NCI-H1048 (cell line): ENCODE measurements at regions not wholly inside any gene's neighbourhood (a gene's known extent, or its start where the extent isn't known, plus 50 kb on each side); places are given as distances from the start of the nearest gene placed in this dataset.

Source experiments
- DNase-seq: peaks from one replicate; lab custom pipeline; 2025; lab: John Stamatoyannopoulos, UW

DNA sequence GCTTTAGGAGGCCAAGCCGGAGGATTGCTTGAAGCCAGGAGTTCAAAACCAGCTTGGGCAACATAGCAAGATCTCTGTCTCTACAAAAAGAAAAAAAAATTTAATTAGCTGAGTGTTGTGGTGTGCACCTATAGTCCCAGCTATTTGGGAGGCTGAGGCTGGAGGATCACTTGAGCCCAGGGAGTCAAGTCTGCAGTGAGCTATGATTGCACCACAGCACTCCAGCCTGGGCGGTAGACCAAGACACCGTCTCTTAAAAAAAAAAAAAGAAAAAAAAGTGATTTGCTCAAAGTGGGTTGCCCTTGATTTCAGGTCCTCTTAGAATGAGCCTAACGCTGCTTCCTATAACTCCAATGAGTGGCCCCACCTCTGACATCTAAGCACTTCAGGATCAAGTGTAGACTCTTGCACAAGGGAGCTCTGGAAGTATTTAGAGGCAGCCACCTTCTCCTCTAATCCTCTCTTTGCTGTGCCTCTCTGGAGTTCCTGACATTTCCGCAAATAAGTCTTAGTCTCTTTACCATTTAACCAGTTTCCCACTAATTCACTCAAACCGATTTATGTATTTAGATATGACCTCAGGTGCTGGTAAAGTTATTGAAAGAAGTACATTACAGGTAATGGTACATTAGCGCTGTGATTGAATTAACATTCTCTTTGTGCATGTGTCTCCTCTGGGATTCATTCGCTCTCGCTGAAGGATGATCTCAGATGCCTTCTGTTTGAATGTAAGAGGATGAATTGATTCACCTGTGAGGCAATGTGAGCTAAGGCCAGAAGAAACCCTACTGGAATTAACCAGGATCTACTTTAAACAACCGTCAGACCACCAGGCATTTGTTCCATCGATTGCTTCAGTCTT, 60.8 kb upstream of the CELF2 start:
- no peak for DNase-seq

DNA sequence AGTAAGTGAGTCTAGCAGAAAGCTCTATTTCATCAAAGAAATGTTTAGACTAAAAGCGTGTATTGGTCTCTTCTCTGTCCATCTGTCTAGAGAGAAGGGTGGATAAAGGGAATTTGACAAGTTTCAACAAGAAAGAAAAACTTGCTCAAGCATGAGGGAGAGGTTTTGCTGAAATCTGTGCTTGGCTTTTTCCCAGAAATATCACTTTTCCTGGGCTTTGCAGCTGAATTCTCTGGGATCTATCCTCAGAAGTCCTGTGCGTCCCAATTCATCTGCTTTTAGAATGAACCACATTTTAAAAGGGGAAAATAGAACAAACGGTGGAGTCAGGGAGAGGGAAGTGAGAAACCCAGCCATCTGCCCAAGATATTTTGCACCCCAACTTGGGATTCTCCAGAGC, 59.6 kb upstream of the CELF2 start:
- no peak for DNase-seq

DNA sequence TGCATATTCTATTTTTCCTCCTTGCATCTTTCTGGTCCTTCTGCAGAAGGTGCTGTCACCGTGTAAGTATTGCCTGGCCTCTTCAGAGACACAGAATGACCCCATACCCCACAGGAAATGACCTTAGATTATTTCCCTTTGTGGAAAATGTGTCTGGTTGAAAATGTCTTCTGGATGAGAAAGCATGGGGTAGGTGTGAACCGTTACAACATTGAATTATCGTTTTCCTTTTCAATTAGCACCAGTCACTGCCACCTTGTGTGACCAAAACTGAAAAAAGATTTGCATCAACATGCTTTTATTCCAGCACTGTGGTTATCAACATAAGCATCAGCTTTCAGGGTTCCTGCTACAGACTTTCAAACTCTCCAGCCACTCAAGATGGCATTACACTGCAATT, 58.0 kb upstream of the CELF2 start:
- DNase-seq, result no peak

DNA sequence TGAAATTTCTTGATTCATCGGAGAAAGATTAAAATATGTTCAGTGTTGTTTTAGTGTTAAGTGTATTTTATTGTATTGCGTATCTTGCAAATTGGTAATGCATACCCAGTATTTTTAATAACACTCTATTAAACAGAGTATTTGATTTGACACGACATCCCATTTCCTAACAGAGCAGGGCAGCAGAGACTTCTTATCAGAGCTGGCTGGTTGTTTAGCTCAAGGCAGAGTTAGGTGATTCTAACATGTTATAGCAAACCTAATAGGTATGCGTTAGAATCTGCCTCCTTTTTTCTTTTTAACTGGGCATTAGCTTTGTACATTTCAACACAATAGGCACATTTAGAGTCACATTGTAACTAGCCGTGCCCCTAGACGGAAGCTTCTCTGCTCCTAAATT, 57.1 kb upstream of the CELF2 start:
- no peak for DNase-seq

DNA sequence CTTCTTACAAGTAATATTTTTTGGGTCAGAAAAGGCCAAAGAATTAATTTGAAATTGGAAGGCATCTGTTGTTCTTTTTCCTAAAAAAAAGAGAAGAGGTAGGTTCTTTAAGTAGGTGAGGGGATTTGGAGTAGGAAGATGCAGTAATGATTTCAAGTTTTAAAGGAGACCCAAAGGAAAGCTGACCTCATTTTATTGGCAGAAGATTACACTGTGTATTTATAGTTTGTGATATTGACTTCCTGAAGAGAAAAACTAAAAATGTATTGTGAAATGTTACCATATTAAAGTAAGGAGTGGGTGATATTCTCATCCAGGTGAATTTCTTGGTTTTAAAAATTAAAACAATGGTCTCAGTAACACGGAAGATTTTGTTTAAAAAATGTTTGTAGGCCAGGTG, 56.6 kb upstream of the CELF2 start:
- no peak for DNase-seq

DNA sequence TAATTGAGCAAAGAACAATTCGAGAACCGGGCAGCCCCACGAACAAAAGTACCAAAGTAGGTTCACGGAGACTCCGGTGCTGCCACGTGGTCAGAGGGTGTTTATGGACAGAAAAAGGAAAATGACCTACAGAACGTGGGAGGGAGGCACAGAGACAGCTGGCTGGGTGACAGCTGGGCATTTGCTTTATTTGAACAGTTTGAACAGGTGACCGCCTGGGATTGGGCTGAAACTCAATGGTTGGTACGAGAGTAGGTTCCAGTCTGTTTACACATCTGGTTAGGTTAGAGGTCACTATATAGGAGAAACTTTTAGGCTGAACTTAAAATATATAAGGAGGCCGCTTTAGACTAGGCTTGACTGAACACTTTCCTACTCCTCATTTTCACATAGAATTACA, 50.6 kb upstream of the CELF2 start:
- DNase-seq, result no peak

DNA sequence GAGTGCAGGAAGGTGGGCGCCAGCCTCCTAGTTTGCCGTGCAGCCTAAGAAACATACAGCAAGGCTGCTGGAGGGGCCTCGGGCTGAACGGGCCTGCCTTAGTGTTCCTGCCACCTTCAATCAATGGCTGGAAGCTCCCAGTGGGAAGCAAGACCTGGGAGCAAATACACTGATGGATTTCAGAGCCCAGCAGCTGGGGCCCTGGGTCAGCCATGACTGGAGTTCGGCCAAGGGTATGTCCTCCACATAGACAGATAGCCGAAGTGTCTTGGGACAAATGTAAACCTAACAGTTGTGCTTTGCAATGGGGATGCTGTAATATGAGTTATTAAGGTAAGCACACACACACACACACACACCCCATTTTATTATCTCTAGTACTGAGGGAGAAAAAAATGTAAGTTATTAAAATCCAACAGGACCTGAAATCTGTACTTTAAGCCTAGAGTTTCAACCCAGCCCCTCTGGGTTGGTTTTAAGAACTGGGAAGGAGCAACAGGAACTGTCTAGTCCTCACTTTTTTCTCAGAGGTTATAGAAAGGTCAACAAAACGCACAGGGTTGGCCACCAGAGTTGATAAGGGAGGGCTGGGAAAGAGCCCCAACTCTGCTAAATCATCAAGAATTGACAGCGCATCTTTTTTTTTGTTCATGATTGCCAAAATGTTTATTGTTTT, 50.0 kb upstream of the CELF2 start:
- no peak for DNase-seq
